NCI-H345 treated with DMSO at 0.1 percent for 48 hours (cell line): ENCODE measurements at regions not wholly inside any gene's neighbourhood (a gene's known extent, or its start where the extent isn't known, plus 50 kb on each side); places are given as distances from the start of the nearest gene placed in this dataset.
A peak's percentile ranks its signal among the peaks of the same experiment; 100 is the strongest.
"Not testable (repeated sequence)": the region's sequence is repeated elsewhere in the genome, so short reads cannot be mapped to it uniquely, and the experiment has no call there.

Source experiments
- DNase-seq: peaks from one replicate; lab custom pipeline; 2025; ENCODE audit not compliant: unreplicated experiment; lab: John Stamatoyannopoulos, UW

DNA sequence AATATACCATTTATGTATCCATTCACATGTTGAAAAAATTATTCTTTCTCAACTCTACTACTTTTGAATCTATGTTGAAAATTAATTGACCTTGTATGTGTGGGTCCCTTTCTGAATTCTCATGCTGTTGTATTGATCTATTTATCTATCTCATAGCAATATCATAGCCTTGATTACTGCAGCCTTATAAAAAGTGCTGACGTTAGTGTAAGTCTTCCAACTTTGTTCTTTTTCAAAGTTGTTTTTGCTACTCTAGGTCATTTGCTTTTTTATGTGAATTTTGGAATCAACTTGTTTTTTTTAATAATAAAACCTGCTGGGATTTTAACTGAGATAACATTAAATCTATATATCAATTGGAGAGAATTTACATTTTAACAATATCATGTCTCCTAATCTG lies 52.2 kb upstream of the PAX3 start:
- DNase-seq = no peak

DNA sequence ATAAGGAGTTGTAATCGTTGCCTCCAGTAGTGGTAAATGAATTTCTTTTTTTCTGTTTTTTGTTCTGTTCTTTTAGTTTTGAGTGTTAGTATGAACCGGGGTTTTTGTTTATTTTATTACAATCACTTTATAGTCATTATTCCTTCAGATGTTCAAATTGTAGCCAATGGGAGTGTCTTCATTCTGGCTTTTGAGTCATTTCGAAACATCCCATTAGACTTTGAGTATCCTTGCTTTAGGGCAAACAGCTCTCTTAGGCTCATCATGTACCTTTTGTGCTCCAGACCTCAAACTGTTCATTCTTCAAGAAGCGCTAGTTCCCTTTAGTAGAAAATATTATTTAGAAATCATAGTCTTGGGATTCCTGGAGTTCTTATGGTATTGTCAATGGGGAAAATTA lies 54.2 kb upstream of the PAX3 start:
- no peak for DNase-seq

DNA sequence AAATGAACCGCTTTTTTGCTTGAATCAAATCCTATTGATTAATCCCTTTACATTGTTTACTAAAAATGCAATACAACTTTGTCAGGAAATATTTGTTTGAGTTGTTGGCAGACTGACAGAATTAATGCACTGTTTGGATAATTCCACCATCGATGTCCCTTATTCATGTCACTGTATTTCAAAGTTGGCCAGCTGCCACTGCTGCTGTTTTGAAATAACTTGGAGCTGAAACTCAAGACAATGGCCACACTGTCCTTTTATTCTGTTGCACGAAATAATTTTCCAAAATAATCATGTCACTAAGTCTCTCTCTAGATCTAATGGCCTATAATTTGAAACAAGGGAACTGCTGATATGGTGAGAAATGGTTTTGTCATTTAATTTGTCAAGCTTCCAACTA lies 55.2 kb upstream of the PAX3 start:
- peak; percentile 24 for DNase-seq

DNA sequence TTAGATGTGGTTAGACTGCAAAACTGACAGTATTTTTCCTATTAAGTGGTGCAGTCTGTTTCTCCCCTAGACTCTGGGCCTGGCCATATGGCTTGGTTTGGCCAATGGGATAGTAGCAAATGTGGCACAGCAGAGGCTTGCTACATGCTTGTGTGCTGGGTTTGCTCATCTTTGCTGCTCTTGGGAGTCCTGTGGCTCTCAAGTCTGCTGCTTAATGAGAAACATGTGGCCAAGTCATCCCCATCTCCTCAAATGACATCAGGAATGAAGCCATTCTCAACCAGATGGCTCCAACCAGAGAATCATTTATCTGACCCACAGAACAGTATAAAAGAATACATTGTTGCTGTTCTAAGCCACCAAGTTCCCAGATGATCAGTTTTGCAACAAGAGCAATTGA lies 57.1 kb upstream of the PAX3 start:
- DNase-seq = no peak

DNA sequence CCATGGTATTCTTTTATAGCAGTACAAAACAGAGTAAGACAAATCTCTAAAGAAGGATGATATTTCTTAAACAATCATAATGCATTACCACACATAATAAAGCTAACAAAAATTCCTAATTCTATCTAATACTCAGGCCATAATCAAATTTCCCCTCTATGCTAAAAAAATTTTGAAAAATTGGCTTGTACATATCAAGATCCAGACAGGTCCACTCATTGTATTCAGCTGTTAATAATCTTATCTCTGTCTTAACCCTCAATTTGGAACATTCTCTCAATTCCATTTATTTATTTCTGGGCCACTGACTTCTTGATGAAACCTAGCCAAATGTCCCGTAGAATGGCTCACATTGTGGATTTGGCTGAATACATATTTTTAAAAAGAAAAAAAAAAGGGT lies 59.1 kb upstream of the PAX3 start:
- DNase-seq = no peak

DNA sequence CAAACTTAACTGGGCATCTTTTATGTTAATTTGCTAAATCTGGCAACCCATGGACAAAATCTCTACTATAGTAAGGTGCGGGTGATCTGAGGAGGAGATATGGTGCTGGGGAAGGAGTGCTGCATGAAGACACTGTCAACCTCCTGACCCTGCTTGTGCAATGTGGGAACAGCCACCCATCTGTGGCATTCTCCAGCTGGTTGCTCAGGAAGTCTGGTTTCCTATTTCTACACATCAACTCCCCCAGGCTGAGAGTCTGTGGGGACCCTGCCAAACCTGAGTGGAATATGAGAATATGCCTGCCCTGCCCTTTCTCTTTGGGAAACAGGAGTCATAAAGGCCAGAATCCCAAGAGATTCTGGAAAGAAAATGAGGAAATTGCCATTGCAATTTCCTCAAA lies 60.1 kb upstream of the PAX3 start:
- DNase-seq = no peak

DNA sequence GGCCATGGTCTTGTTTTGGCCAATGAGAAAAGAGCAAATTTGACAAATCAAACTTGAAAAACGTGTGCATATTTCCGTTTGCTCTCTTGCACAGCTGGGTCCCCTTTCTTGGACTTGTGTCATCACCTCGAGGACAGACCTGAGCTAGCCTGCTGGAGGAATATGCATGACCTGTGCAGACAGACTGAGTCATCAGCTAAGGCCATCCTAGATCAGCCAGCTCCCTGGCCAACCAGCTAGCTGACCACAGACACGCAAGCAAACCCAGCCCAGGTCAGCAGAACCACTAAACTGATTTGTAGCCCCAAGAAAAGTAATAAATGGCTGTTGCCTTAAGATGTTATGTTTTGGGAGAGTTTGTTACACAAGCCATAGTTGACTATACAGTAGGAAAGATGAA lies 61.3 kb upstream of the PAX3 start:
- DNase-seq = no peak

DNA sequence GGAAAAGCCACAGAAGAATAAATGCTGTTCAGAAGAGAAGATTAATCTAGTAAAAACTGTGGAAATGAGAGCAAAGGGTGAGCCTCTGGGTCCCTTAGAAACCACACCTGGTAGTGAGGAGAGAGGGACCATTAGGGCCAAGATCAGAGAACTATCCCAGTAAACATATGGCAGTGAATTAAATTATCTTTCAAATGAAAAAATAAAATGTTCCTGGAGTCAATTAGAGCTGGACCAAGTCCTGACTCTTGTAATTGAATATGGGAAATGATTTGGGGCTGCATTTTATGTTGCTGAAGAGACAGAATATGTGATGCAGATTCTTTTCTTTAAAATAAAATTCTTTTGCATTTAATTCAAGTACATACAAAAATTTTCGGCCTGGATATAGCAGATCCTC lies 62.2 kb upstream of the PAX3 start:
- DNase-seq = no peak

DNA sequence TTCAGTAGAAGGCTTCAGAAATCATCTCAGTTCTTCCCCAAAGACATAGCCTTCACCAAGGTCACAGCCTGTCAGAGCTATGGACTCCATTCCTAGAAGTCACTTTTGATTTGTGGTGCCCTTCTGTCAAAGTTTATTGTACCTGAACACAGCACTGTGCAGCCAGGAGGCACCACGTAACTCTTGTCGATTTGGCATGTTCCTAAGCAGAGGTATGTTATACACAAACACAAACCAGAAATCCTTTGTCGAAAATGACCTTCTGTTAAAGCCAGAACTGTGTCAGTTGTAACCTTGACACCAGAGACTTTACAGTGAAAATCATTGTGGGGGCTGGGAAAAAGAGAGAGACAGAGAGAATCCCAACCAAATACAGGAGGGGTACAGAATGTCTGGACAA lies 62.6 kb upstream of the SGPP2 start:
- no peak for DNase-seq

DNA sequence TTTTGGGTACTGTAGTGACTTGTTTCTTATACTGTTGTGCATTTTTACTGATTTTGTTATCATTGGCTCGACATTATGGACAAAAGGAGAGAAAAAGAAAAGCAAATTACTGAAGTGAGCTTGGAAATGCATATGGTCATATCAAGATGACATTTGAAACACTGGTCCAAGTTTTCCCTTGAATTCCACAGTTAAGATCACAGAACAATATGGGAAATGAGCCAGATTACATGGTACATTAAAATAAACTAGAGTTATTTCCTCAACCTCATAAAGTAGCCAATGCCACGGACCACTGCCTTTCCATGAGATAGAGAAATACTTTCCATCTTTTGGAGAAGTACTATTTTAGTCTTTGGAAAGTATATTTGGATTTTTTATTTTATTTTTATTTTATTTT lies 62.0 kb upstream of the SGPP2 start:
- DNase-seq = no peak

DNA sequence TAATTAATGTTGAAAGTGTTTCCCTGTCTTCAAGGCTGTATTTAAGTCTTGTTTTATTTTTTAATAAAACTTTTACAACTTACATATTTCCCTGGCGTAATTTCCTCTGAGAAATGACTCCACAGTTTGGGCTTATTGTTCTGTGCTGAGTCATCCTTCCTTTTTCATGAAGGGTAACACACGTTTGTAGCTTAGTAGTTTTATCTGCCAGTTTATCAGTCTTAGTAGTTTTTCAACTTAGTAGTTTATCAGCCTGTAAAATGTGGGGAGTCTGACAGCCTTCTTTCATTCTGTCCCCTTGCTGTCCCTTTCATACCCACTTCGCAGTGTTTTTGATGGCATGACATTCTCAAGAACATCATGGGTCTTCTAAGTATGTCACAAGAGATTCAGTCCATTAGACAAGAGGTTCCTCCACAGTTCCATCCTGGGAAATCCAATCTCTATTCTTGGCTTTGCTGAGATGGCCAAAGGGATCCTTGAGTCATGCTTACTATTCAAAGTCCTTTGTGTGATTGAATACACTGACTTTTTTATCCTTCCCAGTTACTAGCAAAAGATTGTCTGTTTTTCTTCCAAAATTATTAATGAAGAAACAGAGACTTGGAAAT lies 60.0 kb upstream of the SGPP2 start:
- DNase-seq = no peak

DNA sequence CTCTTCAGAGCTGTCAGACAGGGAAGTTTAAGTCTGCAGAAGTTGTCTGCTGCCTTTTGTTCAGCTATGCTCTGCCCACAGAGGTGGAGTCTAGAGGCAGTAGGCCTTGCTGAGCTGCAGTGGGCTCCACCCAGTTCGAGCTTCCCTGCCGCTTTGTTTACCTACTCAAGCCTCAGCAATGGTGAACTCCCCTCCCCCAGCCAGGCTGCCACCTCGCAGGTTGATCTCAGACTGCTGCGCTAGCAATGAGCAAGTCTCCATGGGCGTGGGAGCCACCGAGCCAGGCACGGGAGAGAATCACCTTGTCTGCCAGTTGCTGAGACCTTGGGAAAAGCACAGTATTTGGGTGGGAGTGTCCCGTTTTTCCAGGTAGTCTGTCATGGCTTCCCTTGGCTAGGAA lies 56.1 kb upstream of the SGPP2 start:
- DNase-seq = not testable (repeated sequence)

DNA sequence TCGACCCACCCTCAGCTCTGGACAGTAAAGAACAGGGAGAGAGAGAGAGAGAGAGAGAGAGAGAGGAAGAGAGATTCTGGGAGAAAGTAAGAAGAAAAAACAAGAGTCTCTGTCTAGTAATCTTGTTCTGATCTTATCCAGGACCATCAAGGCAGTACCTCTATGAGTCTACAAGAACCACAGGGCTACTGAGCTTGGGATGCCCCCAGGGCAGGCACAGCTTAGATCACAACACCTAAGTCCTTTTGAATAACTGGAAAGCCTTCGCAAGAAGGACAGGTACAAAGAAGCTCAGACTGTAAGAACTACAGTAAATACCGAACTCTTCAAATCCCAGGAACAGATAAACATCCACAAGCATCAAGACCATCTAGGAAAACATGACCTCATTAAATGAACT lies 51.4 kb upstream of the SGPP2 start:
- no peak for DNase-seq
